A673 (cell line): ENCODE measurements at regions not wholly inside any gene's neighbourhood (a gene's known extent, or its start where the extent isn't known, plus 50 kb on each side); places are given as distances from the start of the nearest gene placed in this dataset.
"Not testable (repeated sequence)": the region's sequence is repeated elsewhere in the genome, so short reads cannot be mapped to it uniquely, and the experiment has no call there.

Experiments
- BruUV-seq: library from RNA; stranded (reverse); fragments of 400-500 nt; replicated peaks from 2 replicates; lab custom pipeline; 2021; lab: Mats Ljungman, UMichigan
- CTCF ChIA-PET: fragments of 300-600 bp; sonication (Branson Sonifier 250); formaldehyde crosslinking; loops from one replicate; lab custom pipeline; 2022; ENCODE audit warnings: antibody characterized with exemption; lab: Charles Lee
- POLR2A ChIA-PET: fragments of 300-600 bp; sonication (Branson Sonifier 250); formaldehyde crosslinking; loops from one replicate; lab custom pipeline; 2022; ENCODE audit warnings: antibody characterized with exemption; ENCODE audit not compliant: low non-redundant PET; lab: Charles Lee
- DNase-seq: peaks from one replicate; pipeline ENCODE4 v3.0.0-alpha.2; 2015; ENCODE audit warnings: low spot score
- H3K27ac ChIP-seq: fragments of 200-600 bp; sonication (generic); 2 replicates; pipeline ENCODE4 v1.5.1; 2016; ENCODE audit warnings: mixed run types, low read depth, mild to moderate bottlenecking, mixed read lengths, antibody characterized with exemption, low read length; ENCODE audit not compliant: poor library complexity, severe bottlenecking
- H3K27me3 ChIP-seq: fragments of 200-600 bp; sonication (generic); replicated peaks from 2 replicates; pipeline ENCODE4 v1.6.1; 2017; ENCODE audit warnings: mixed run types, low read depth, mild to moderate bottlenecking, mixed read lengths, antibody characterized with exemption, low read length; ENCODE audit not compliant: insufficient read depth, poor library complexity
- H3K36me3 ChIP-seq: fragments of 200-600 bp; sonication (generic); 2 replicates; pipeline ENCODE4 v1.6.1; 2016; ENCODE audit warnings: mixed run types, mild to moderate bottlenecking, mixed read lengths, antibody characterized with exemption, low read length; ENCODE audit not compliant: insufficient read depth, poor library complexity, severe bottlenecking
- H3K4me1 ChIP-seq: fragments of 200-600 bp; sonication (generic); 2 replicates; pipeline ENCODE4 v1.6.1; 2017; ENCODE audit warnings: mixed run types, mild to moderate bottlenecking, mixed read lengths, antibody characterized with exemption, low read length; ENCODE audit not compliant: insufficient read depth, poor library complexity, severe bottlenecking
- H3K4me3 ChIP-seq: fragments of 200-600 bp; sonication (generic); 2 replicates; pipeline ENCODE4 v1.5.1; 2016; ENCODE audit warnings: low read depth, mixed run types, mild to moderate bottlenecking, mixed read lengths, low read length; ENCODE audit not compliant: poor library complexity, severe bottlenecking
- H3K9me3 ChIP-seq: fragments of 200-600 bp; sonication (generic); 2 replicates; pipeline ENCODE4 v1.6.1; 2016; ENCODE audit warnings: mixed run types, low read depth, mild to moderate bottlenecking, mixed read lengths, antibody characterized with exemption, low read length; ENCODE audit not compliant: poor library complexity, severe bottlenecking
- EZH2 ChIP-seq: fragments of 200-600 bp; sonication (generic); IDR thresholded peaks from 2 replicates; pipeline ENCODE4 v1.6.1; 2017; ENCODE audit warnings: borderline replicate concordance, low read depth, mild to moderate bottlenecking, mixed read lengths, antibody characterized with exemption, low read length; ENCODE audit not compliant: poor library complexity, severe bottlenecking
- intact Hi-C: fragments of 100-400 bp; cut with micrococcal nuclease; formaldehyde crosslinking; loops from one replicate; pipeline ENCODE4 v1.10.0; 2022; ENCODE audit not compliant: unreplicated experiment
- TF ChIP-seq, protein P1 (sequence below): fragments of 300-800, 200-600 bp; sonication (generic); conservative IDR thresholded peaks from 2 replicates; pipeline ENCODE4 v1.5.1; 2017; ENCODE audit warnings: low read depth, mild to moderate bottlenecking, antibody characterized with exemption, low read length, moderate library complexity, mixed read lengths

- no peak overlapping the region for H3K27ac ChIP-seq
- TF ChIP-seq, protein P1, sequence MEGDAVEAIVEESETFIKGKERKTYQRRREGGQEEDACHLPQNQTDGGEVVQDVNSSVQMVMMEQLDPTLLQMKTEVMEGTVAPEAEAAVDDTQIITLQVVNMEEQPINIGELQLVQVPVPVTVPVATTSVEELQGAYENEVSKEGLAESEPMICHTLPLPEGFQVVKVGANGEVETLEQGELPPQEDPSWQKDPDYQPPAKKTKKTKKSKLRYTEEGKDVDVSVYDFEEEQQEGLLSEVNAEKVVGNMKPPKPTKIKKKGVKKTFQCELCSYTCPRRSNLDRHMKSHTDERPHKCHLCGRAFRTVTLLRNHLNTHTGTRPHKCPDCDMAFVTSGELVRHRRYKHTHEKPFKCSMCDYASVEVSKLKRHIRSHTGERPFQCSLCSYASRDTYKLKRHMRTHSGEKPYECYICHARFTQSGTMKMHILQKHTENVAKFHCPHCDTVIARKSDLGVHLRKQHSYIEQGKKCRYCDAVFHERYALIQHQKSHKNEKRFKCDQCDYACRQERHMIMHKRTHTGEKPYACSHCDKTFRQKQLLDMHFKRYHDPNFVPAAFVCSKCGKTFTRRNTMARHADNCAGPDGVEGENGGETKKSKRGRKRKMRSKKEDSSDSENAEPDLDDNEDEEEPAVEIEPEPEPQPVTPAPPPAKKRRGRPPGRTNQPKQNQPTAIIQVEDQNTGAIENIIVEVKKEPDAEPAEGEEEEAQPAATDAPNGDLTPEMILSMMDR = no peak
- TF ChIP-seq EZH2 = no peak
- no peaks in the 10 kb centered on the region for H3K9me3 ChIP-seq
- H3K27me3 ChIP-seq = no peaks in the 10 kb centered on the region
- no peaks in the 10 kb centered on the region for H3K36me3 ChIP-seq
- CTCF ChIA-PET = no interaction called here
- intact Hi-C loops = no loop called here
- BruUV-seq = no TSS peak
- POLR2A ChIA-PET = no interaction called here
- no peak overlapping the region for H3K4me3 ChIP-seq
- no peaks in the 10 kb centered on the region for H3K4me1 ChIP-seq
- peak; percentile 47 for DNase-seq
These were observed 415.2 kb upstream of the FRG2C start for GRCh38 chr3:75248974-75249373.

GRCh38 chr3:75254685-75255084 lies 409.4 kb upstream of the FRG2C start:
- ChIA-PET POLR2A (no interaction called here), CTCF (no interaction called here)
- H3K36me3 ChIP-seq = no peaks in the 10 kb centered on the region
- no peak overlapping the region for H3K27ac ChIP-seq
- H3K9me3 ChIP-seq = no peaks in the 10 kb centered on the region
- TF ChIP-seq EZH2 = no peak
- no peak overlapping the region for H3K4me3 ChIP-seq
- H3K27me3 ChIP-seq = no peaks in the 10 kb centered on the region
- BruUV-seq = no TSS peak
- no peaks in the 10 kb centered on the region for H3K4me1 ChIP-seq
- DNase-seq = no peak
- intact Hi-C loops = no loop called here

DNA sequence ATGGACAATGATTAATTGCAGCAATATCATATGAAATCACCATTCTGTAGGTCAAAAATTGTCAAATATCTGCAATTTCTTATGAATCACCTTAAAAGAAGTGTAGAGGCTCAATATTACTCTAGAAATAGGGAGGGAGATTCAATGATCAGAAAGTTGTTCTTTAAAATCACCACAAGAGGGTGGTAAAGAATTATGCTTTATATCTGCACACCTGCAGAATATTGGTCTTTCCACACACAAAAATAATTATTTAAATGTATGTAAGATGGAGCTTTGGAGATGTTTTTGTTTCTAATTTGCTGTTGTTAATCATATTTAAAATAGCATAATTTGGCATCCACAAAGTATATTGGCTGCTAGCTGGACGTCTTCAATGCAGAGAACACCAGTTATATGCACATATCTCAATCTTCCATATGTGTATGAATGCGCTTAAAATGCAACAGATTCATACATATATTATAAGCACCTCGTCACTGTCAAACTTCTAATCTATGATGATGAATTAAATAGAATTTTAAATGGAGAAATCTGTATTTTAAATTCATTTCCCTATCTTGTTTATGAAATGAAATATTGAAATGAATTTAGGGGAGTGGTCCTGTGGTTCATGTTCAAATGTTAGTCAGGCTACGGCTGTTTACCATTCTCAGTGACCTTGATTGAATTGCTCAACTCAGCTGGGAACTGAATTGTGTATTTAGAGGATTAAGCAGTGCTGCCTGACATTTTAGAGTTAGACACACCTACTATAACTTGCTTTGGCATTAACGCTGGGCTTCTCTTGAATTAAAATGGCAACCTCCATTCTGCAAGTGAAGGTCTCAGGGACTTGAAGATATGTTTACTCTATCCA lies 405.1 kb upstream of the FRG2C start:
- H3K4me3 ChIP-seq, H3K27ac ChIP-seq, CTCF ChIA-PET, H3K27me3 ChIP-seq, BruUV-seq, H3K9me3 ChIP-seq, H3K36me3 ChIP-seq, POLR2A ChIA-PET, H3K4me1 ChIP-seq, intact Hi-C loops, DNase-seq: not testable (repeated sequence)
- TF ChIP-seq, protein P1 = peak; percentile 35; the same call in 1 of the 2 replicates

DNA sequence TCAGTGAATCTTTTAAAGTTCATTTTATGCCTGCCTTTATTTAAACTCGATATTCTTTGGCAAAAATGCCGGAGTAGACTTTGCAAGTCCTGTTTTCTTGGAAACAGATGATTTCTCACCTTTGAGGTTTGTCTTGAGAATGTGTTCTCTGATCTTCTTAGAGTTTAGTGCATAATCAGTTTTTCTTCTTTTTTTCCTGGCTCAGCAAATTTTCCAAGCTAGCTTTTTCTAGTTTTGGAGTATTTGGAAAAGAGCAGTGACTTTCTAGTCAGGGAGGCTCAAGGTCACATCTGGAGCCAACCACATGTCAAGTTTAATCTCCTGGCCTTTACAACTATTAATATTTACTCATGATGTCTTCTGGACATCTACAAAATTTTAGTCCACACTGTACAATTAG lies 403.2 kb upstream of the FRG2C start:
- H3K36me3 ChIP-seq, DNase-seq, intact Hi-C loops, H3K4me3 ChIP-seq, H3K27ac ChIP-seq, POLR2A ChIA-PET, H3K4me1 ChIP-seq, BruUV-seq, H3K27me3 ChIP-seq, CTCF ChIA-PET, H3K9me3 ChIP-seq: not testable (repeated sequence)
